ENCODE measurements at regions not wholly inside any gene's neighbourhood (a gene's known extent, or its start where the extent isn't known, plus 50 kb on each side); places are given as distances from the start of the nearest gene placed in this dataset.

- TF ChIP-seq CTCF (IDR thresholded peaks at IDR 0.05; ENCODE audit: insufficient read depth, low read depth, low read length) (no peak), EZH2 (IDR thresholded peaks at IDR 0.05; ENCODE audit: insufficient read depth, low read length) (no peak)
Observed at GRCh38 chr5:111946556-111946955, 189.6 kb upstream of the NREP start.

Data from astrocyte (in vitro differentiated cells and primary cell).